HepG2 (cell line): ENCODE measurements at regions not wholly inside any gene's neighbourhood (a gene's known extent, or its start where the extent isn't known, plus 50 kb on each side); places are given as distances from the start of the nearest gene placed in this dataset.

Experiments used
- ATAC-seq: fragments of 200-7000 bp; cut with Tn5 transposase; 3 replicates; pipeline ENCODE4 v1.9.1; 2020; ENCODE audit warnings: mild to moderate bottlenecking, moderate library complexity
- BruUV-seq: library from RNA; stranded (reverse); fragments of 400-500 nt; replicated peaks from 2 replicates; lab custom pipeline; 2021; lab: Mats Ljungman, UMichigan
- CTCF ChIA-PET: fragments of 300-600 bp; formaldehyde crosslinking; extraction: SDS; loops from one replicate; lab custom pipeline; 2021; ENCODE audit warnings: low total read pairs, inconsistent platforms, low intra/inter-chr PET ratio; lab: Yijun Ruan, JAX
- POLR2A ChIA-PET: fragments of 350-600 bp; sonication (Branson Sonifier 250); formaldehyde crosslinking; loops from one replicate; lab custom pipeline; 2020; ENCODE audit warnings: antibody characterized with exemption, inconsistent platforms; lab: Yijun Ruan, JAX
- DNase-seq: peaks from one replicate; pipeline ENCODE4 v3.0.0-alpha.2; 2015; ENCODE audit warnings: low spot score
- FAIRE-seq: peaks from 3 replicates; lab custom pipeline; 2011; peaks lifted over from hg19 to GRCh38; lab: Jason Lieb, UNC
- H2AFZ ChIP-seq: one replicate; pipeline ENCODE4 v1.6.1; 2011; ENCODE audit warnings: low read length, inconsistent platforms
- H3K27ac ChIP-seq: fragments of 300-600 bp; 3 replicates; pipeline ENCODE4 v1.8.0; 2011; ENCODE audit warnings: mixed run types, mild to moderate bottlenecking, mixed read lengths, low read length, inconsistent platforms; ENCODE audit not compliant: insufficient read depth; ENCODE audit errors: extremely low read length
- H3K27me3 ChIP-seq, 2 experiments: fragments of 200-600 bp in 1 of 2; 2 replicates in 1 of 2; 3 replicates in 1 of 2; pipeline versions ENCODE4 v1.6.0 to v1.8.0; 2011; ENCODE audit warnings: low read length in 2 of 2, mild to moderate bottlenecking in 2 of 2, moderate library complexity in 2 of 2, inconsistent platforms in 1 of 2; ENCODE audit not compliant: insufficient read depth in 2 of 2, control insufficient read depth in 1 of 2
- H3K36me3 ChIP-seq, 2 experiments: fragments of 200-600 bp in 1 of 2; replicated peaks in 1 of 2; 2 replicates in 1 of 2; 3 replicates in 1 of 2; pipeline versions ENCODE4 v1.5.1 to v1.8.0; 2011; ENCODE audit warnings: low read length in 2 of 2, inconsistent platforms in 1 of 2; ENCODE audit not compliant: insufficient read depth in 2 of 2, control insufficient read depth in 1 of 2
- H3K4me1 ChIP-seq: 2 replicates; pipeline ENCODE4 v1.5.1; 2012; ENCODE audit warnings: low read length, inconsistent platforms; ENCODE audit not compliant: insufficient read depth
- H3K4me2 ChIP-seq: 2 replicates; pipeline ENCODE4 v1.6.0; 2011; ENCODE audit warnings: low read depth, low read length, inconsistent platforms
- H3K4me3 ChIP-seq, 3 experiments: fragments of 200-600 bp in 1 of 3; sonication (generic), shearing (Covaris generic) in 1 of 3; replicated peaks in 1 of 3; 2 replicates each; pipeline ENCODE4 v1.5.1; 2011 to 2016; ENCODE audit warnings: low read length in 3 of 3, inconsistent platforms in 2 of 3, low read depth in 2 of 3, mild to moderate bottlenecking in 2 of 3, control low read depth in 1 of 3, mixed read lengths in 1 of 3; ENCODE audit not compliant: insufficient read depth in 1 of 3
- H3K79me2 ChIP-seq: one replicate; pipeline ENCODE4 v1.6.1; 2011; ENCODE audit warnings: low read length, inconsistent platforms; ENCODE audit not compliant: insufficient read depth
- H3K9ac ChIP-seq: 2 replicates; pipeline ENCODE4 v1.6.0; 2011; ENCODE audit warnings: mild to moderate bottlenecking, low read depth, low read length, inconsistent platforms; ENCODE audit not compliant: insufficient read depth
- H3K9me3 ChIP-seq: 2 replicates; pipeline ENCODE4 v1.5.1; 2012; ENCODE audit warnings: mild to moderate bottlenecking, low read length
- H4K20me1 ChIP-seq: 2 replicates; pipeline ENCODE4 v1.6.0; 2011; ENCODE audit warnings: inconsistent platforms, mild to moderate bottlenecking, low read length, moderate library complexity; ENCODE audit not compliant: insufficient read depth
- ARID3A ChIP-seq: IDR thresholded peaks from 2 replicates; pipeline ENCODE4 v1.6.1; 2012; ENCODE audit warnings: low read depth, low read length, improper control_type of control experiment
- ELF1 ChIP-seq: sonication (generic); formaldehyde crosslinking; IDR thresholded peaks from 2 replicates; pipeline ENCODE4 v1.4.0; 2020; ENCODE audit warnings: missing genetic modification reagents
- ETV5 ChIP-seq: IDR thresholded peaks from 2 replicates; pipeline ENCODE4 v1.6.1; 2018; ENCODE audit warnings: missing biosample characterization, missing genetic modification reagents, inconsistent platforms, borderline replicate concordance
- FOXM1 ChIP-seq: sonication (generic); formaldehyde crosslinking; IDR thresholded peaks from 2 replicates; pipeline ENCODE4 v1.5.0; 2020; ENCODE audit warnings: missing genetic modification reagents
- HBP1 ChIP-seq: IDR thresholded peaks from 2 replicates; pipeline ENCODE4 v1.6.1; 2016; ENCODE audit warnings: low read depth, control low read depth
- HDAC1 ChIP-seq: sonication (generic); formaldehyde crosslinking; IDR thresholded peaks from 2 replicates; pipeline ENCODE4 v1.5.1; 2020; ENCODE audit warnings: mild to moderate bottlenecking, missing genetic modification reagents
- HNRNPL ChIP-seq: fragments of 200-400 bp; formaldehyde crosslinking; IDR thresholded peaks from 2 replicates; pipeline ENCODE4 v1.6.1; 2017; ENCODE audit warnings: mild to moderate bottlenecking, low read depth, low read length
- KDM5B ChIP-seq: sonication (generic); formaldehyde crosslinking; IDR thresholded peaks from 2 replicates; pipeline ENCODE4 v1.4.0; 2020; ENCODE audit warnings: missing genetic modification reagents, mild to moderate bottlenecking, borderline replicate concordance
- MLLT10 ChIP-seq: sonication (generic); formaldehyde crosslinking; IDR thresholded peaks from 2 replicates; pipeline ENCODE4 v1.4.0; 2020; ENCODE audit warnings: missing genetic modification reagents
- STAT6 ChIP-seq: sonication (generic); formaldehyde crosslinking; IDR thresholded peaks from 2 replicates; pipeline ENCODE4 v1.4.0; 2020; ENCODE audit warnings: missing genetic modification reagents, mild to moderate bottlenecking, borderline replicate concordance
- ZEB1 ChIP-seq: IDR thresholded peaks from 2 replicates; pipeline ENCODE4 v1.6.1; 2012; ENCODE audit warnings: mild to moderate bottlenecking, low read depth, inconsistent platforms; ENCODE audit not compliant: insufficient replicate concordance
- ZNF224 ChIP-seq: sonication (generic); formaldehyde crosslinking; IDR thresholded peaks from 2 replicates; pipeline ENCODE4 v1.5.0; 2020; ENCODE audit warnings: mild to moderate bottlenecking, missing genetic modification reagents
- ZNF496 ChIP-seq: sonication (generic); formaldehyde crosslinking; IDR thresholded peaks from 2 replicates; pipeline ENCODE4 v1.8.1; 2023; ENCODE audit warnings: mild to moderate bottlenecking, moderate library complexity, missing genetic modification reagents; ENCODE audit not compliant: insufficient replicate concordance
- ZNF556 ChIP-seq: sonication (generic); formaldehyde crosslinking; IDR thresholded peaks from 2 replicates; pipeline ENCODE4 v1.4.0; 2020; ENCODE audit warnings: mild to moderate bottlenecking, missing genetic modification reagents, borderline replicate concordance
- ZNF562 ChIP-seq: sonication (generic); formaldehyde crosslinking; IDR thresholded peaks from 2 replicates; pipeline ENCODE4 v1.8.0; 2022; ENCODE audit warnings: missing genetic modification reagents, borderline replicate concordance
- ZNF563 ChIP-seq: sonication (generic); formaldehyde crosslinking; IDR thresholded peaks from 2 replicates; pipeline ENCODE4 v1.8.0; 2022; ENCODE audit warnings: mild to moderate bottlenecking, moderate library complexity, missing genetic modification reagents
- ZNF572 ChIP-seq: sonication (generic); formaldehyde crosslinking; IDR thresholded peaks from 2 replicates; pipeline ENCODE4 v1.5.1; 2020; ENCODE audit warnings: mild to moderate bottlenecking, missing genetic modification reagents
- ZNF577 ChIP-seq: sonication (generic); formaldehyde crosslinking; IDR thresholded peaks from 2 replicates; pipeline ENCODE4 v1.4.0; 2020; ENCODE audit warnings: mild to moderate bottlenecking, low read depth, missing genetic modification reagents, borderline replicate concordance
- ZNF75D ChIP-seq: sonication (generic); formaldehyde crosslinking; IDR thresholded peaks from 2 replicates; pipeline ENCODE4 v1.8.1; 2023; ENCODE audit warnings: missing genetic modification reagents, mild to moderate bottlenecking, borderline replicate concordance
- ZNF816 ChIP-seq: sonication (generic); formaldehyde crosslinking; IDR thresholded peaks from 2 replicates; pipeline ENCODE4 v1.8.0; 2022; ENCODE audit warnings: missing genetic modification reagents, mild to moderate bottlenecking, borderline replicate concordance
- WGBS: methylation state at CpG from one replicate; pipeline ENCODE4 v1.1.6; 2017; ENCODE audit warnings: low lambda C conversion rate; 5-methylcytosine and 5-hydroxymethylcytosine counted together
- in situ Hi-C: cut with HindIII; loops from 2 replicates; pipeline ENCODE4 v1.10.0; 2017; ENCODE audit warnings: low pct_unique_long_range_greater_than_20kb; ENCODE audit not compliant: extremely low pct_ligation_motif_present
- intact Hi-C: fragments of 100-400 bp; cut with micrococcal nuclease; formaldehyde crosslinking; loops from one replicate; pipeline ENCODE4 v1.10.0; 2022; ENCODE audit not compliant: unreplicated experiment

GRCh38 chr10:31605861-31606525 is 287.0 kb downstream of the ZEB1 start:
- no peak overlapping the region for H3K4me3 ChIP-seq
- FAIRE-seq = no peak
- no peak overlapping the region for H2AFZ ChIP-seq
- no peak overlapping the region for H3K4me2 ChIP-seq
- 0% methylated on average over 2 of the region's 2 CpGs for WGBS
- no TSS peak for BruUV-seq
- H3K27me3 ChIP-seq = peaks cover 2 to 10% of the 10 kb centered on the region in 2 experiments; a peak in 3 of 5 replicates
- H3K9me3 ChIP-seq = no peaks in the 10 kb centered on the region
- no peaks in the 10 kb centered on the region for H3K4me1 ChIP-seq
- no peak overlapping the region for H3K9ac ChIP-seq
- H3K27ac ChIP-seq = no peak overlapping the region
- no peak for DNase-seq
- no peak for ATAC-seq
- CTCF ChIA-PET = no interaction called here
- intact Hi-C loops = no loop called here
- no peaks in the 10 kb centered on the region for H4K20me1 ChIP-seq
- POLR2A ChIA-PET = no interaction called here
- H3K79me2 ChIP-seq = no peaks in the 10 kb centered on the region
- H3K36me3 ChIP-seq = no peaks in the 10 kb centered on the region
- in situ Hi-C loops = no loop called here
- TF ChIP-seq ZNF562 (CRISPR knock-in tag) = no peak
- TF ChIP-seq HBP1 (CRISPR knock-in tag) = no peak
- no peak for TF ChIP-seq HDAC1 (CRISPR knock-in tag)
- TF ChIP-seq ZNF75D (CRISPR knock-in tag) = no peak
- no peak for TF ChIP-seq ARID3A
- TF ChIP-seq HNRNPL = no peak
- no peak for TF ChIP-seq ZNF577 (CRISPR knock-in tag)
- no peak for TF ChIP-seq STAT6 (CRISPR knock-in tag)
- no peak for TF ChIP-seq ZEB1
- TF ChIP-seq ETV5 (CRISPR knock-in tag) = no peak
- TF ChIP-seq ZNF496 (CRISPR knock-in tag) = no peak
- no peak for TF ChIP-seq ELF1 (CRISPR knock-in tag)
- no peak for TF ChIP-seq ZNF572
- no peak for TF ChIP-seq ZNF556 (CRISPR knock-in tag)
- no peak for TF ChIP-seq MLLT10
- TF ChIP-seq ZNF816 (CRISPR knock-in tag) = no peak
- no peak for TF ChIP-seq ZNF563
- TF ChIP-seq FOXM1 (CRISPR knock-in tag) = no peak
- no peak for TF ChIP-seq ZNF224 (CRISPR knock-in tag)
- no peak for TF ChIP-seq KDM5B (CRISPR knock-in tag)
